Smooth muscle cell (in vitro differentiated cells): ENCODE measurements at regions not wholly inside any gene's neighbourhood (a gene's known extent, or its start where the extent isn't known, plus 50 kb on each side); places are given as distances from the start of the nearest gene placed in this dataset.

Source experiments
- DNase-seq: peaks from one replicate; lab custom pipeline; 2025; ENCODE audit not compliant: unreplicated experiment; lab: John Stamatoyannopoulos, UW
- H2AFZ ChIP-seq: fragments of 200-600 bp; sonication (generic); 2 replicates; pipeline ENCODE4 v1.6.0; 2016; ENCODE audit warnings: antibody characterized with exemption, low read depth, mild to moderate bottlenecking
- H3F3A ChIP-seq: fragments of 200-600 bp; sonication (generic); 2 replicates; pipeline ENCODE4 v1.6.0; 2017; ENCODE audit warnings: antibody characterized with exemption, low read depth
- H3K27ac ChIP-seq: fragments of 200-600 bp; sonication (generic); 2 replicates; pipeline ENCODE4 v1.5.1; 2016; ENCODE audit warnings: low read depth, mild to moderate bottlenecking
- H3K27me3 ChIP-seq: fragments of 200-600 bp; sonication (generic); 2 replicates; pipeline ENCODE4 v1.6.1; 2016; ENCODE audit warnings: low read depth, mild to moderate bottlenecking
- H3K36me3 ChIP-seq: fragments of 200-600 bp; sonication (generic); 2 replicates; pipeline ENCODE4 v1.5.1; 2016; ENCODE audit warnings: low read depth
- H3K4me1 ChIP-seq: fragments of 200-600 bp; sonication (generic); 2 replicates; pipeline ENCODE4 v1.5.1; 2016; ENCODE audit warnings: low read depth
- H3K4me2 ChIP-seq: fragments of 200-600 bp; sonication (generic); 2 replicates; pipeline ENCODE4 v1.6.0; 2016; ENCODE audit warnings: mild to moderate bottlenecking
- H3K4me3 ChIP-seq: fragments of 200-600 bp; sonication (generic); 2 replicates; pipeline ENCODE4 v1.5.1; 2016; ENCODE audit warnings: mild to moderate bottlenecking
- H3K79me2 ChIP-seq: fragments of 200-600 bp; sonication (generic); 2 replicates; pipeline ENCODE4 v1.6.0; 2016; ENCODE audit warnings: low read depth, mild to moderate bottlenecking
- H3K9ac ChIP-seq: fragments of 200-600 bp; sonication (generic); 2 replicates; pipeline ENCODE4 v1.6.0; 2016; ENCODE audit warnings: low read depth
- H3K9me3 ChIP-seq: fragments of 200-600 bp; sonication (generic); replicated peaks from 2 replicates; pipeline ENCODE4 v1.5.1; 2016; ENCODE audit warnings: low read depth
- H4K20me1 ChIP-seq: fragments of 200-600 bp; sonication (generic); 2 replicates; pipeline ENCODE4 v1.6.0; 2016; ENCODE audit warnings: low read depth
- CTCF ChIP-seq: fragments of 200-600 bp; sonication (generic); IDR thresholded peaks from 2 replicates; pipeline ENCODE4 v1.5.1; 2017; ENCODE audit warnings: borderline replicate concordance, mild to moderate bottlenecking, antibody characterized with exemption; ENCODE audit not compliant: insufficient read depth, poor library complexity, severe bottlenecking
- WGBS: methylation state at CpG from one replicate; pipeline ENCODE4 v1.1.7; 2016; ENCODE audit warnings: low lambda C conversion rate; 5-methylcytosine and 5-hydroxymethylcytosine counted together

- TF ChIP-seq CTCF: no peak
- H3K36me3 ChIP-seq: no peaks in the 10 kb centered on the region
- no peaks in the 10 kb centered on the region for H3K79me2 ChIP-seq
- H4K20me1 ChIP-seq: no peaks in the 10 kb centered on the region
- H3K4me3 ChIP-seq: no peak overlapping the region
- H3K9me3 ChIP-seq: no peaks in the 10 kb centered on the region
- H3K4me2 ChIP-seq: no peak overlapping the region
- 92% methylated on average over 2 of the region's 2 CpGs for WGBS
- DNase-seq: no peak
- no peak overlapping the region for H3K9ac ChIP-seq
- H3K27me3 ChIP-seq: no peaks in the 10 kb centered on the region
- no peak overlapping the region for H3K27ac ChIP-seq
- H2AFZ ChIP-seq: no peak overlapping the region
- H3K4me1 ChIP-seq: no peaks in the 10 kb centered on the region
- no peaks in the 10 kb centered on the region for H3F3A ChIP-seq
Measured at GRCh38 chr20:54405540-54405939, 69.9 kb upstream of the DOK5 start.

- no peak overlapping the region for H3K27ac ChIP-seq
- H3K9ac ChIP-seq: no peak overlapping the region
- H3K79me2 ChIP-seq: no peaks in the 10 kb centered on the region
- H3K27me3 ChIP-seq: no peaks in the 10 kb centered on the region
- no peak overlapping the region for H3K4me2 ChIP-seq
- H4K20me1 ChIP-seq: no peaks in the 10 kb centered on the region
- H2AFZ ChIP-seq: no peak overlapping the region
- no peak overlapping the region for H3K4me3 ChIP-seq
- no peaks in the 10 kb centered on the region for H3F3A ChIP-seq
- no peaks in the 10 kb centered on the region for H3K36me3 ChIP-seq
- whole genome bisulfite sequencing: 87% methylated on average over 6 of the region's 6 CpGs
- no peak for DNase-seq
- TF ChIP-seq CTCF: no peak
- H3K9me3 ChIP-seq: no peaks in the 10 kb centered on the region
- H3K4me1 ChIP-seq: no peaks in the 10 kb centered on the region
Measured at GRCh38 chr20:54407459-54407858, 67.9 kb upstream of the DOK5 start.

GRCh38 chr20:54415967-54416366 is 59.4 kb upstream of the DOK5 start:
- Histone ChIP-seq H3K4me1 (no peaks in the 10 kb centered on the region), H3K9me3 (no peaks in the 10 kb centered on the region), H3K4me2 (no peak overlapping the region), H2AFZ (no peak overlapping the region), H4K20me1 (no peaks in the 10 kb centered on the region), H3K36me3 (no peaks in the 10 kb centered on the region), H3K4me3 (no peak overlapping the region), H3K9ac (no peak overlapping the region), H3K79me2 (no peaks in the 10 kb centered on the region), H3F3A (no peaks in the 10 kb centered on the region), H3K27ac (no peak overlapping the region), H3K27me3 (no peaks in the 10 kb centered on the region)
- 45% methylated on average over 1 of the region's 1 CpG for WGBS
- TF ChIP-seq CTCF: no peak
- DNase-seq: no peak

- Histone ChIP-seq H3K36me3 (no peaks in the 10 kb centered on the region), H3K27me3 (no peaks in the 10 kb centered on the region)
- WGBS: 88% methylated on average over 4 of the region's 4 CpGs
Measured at GRCh38 chr20:54416770-54417169, 58.6 kb upstream of the DOK5 start.

More at GRCh38 chr20:54416770-54417169, 58.6 kb upstream of the DOK5 start:
- no peak for DNase-seq
- H3K4me2 ChIP-seq: no peak overlapping the region
- H3K27ac ChIP-seq: no peak overlapping the region
- no peaks in the 10 kb centered on the region for H3K9me3 ChIP-seq
- H3K79me2 ChIP-seq: no peaks in the 10 kb centered on the region
- H2AFZ ChIP-seq: no peak overlapping the region
- TF ChIP-seq CTCF: no peak
- no peaks in the 10 kb centered on the region for H3K4me1 ChIP-seq
- no peak overlapping the region for H3K4me3 ChIP-seq
- H3K9ac ChIP-seq: no peak overlapping the region
- H4K20me1 ChIP-seq: no peaks in the 10 kb centered on the region
- H3F3A ChIP-seq: no peaks in the 10 kb centered on the region
